Psoas muscle (tissue), 7 donors: ENCODE measurements at regions not wholly inside any gene's neighbourhood (a gene's known extent, or its start where the extent isn't known, plus 50 kb on each side); places are given as distances from the start of the nearest gene placed in this dataset.

Source experiments
- ATAC-seq, 4 donors: fragments of 200-7000 bp; cut with Tn5 transposase; one replicate each; pipeline ENCODE4 v1.9.1; 2020; ENCODE audit warnings: moderate library complexity in 3 of 4, mild to moderate bottlenecking in 2 of 4
- DNase-seq, 2 donors: peaks; one replicate each; pipeline ENCODE4 v3.0.0-alpha.2; 2020
- H3K27ac ChIP-seq: fragments of 200-600 bp; one replicate; pipeline ENCODE4 v1.8.0; 2022
- H3K27me3 ChIP-seq, 3 donors: fragments of 200-600 bp in 1 of 3; one replicate each; pipeline versions ENCODE4 v1.6.1 to v1.8.0; 2013 to 2022; ENCODE audit warnings: low read length in 2 of 3, mild to moderate bottlenecking in 2 of 3, moderate library complexity in 1 of 3; ENCODE audit not compliant: insufficient read depth in 3 of 3
- H3K36me3 ChIP-seq, 2 donors: fragments of 200-600 bp in 1 of 2; one replicate each; pipeline versions ENCODE4 v1.6.1 to v1.8.0; 2013 to 2022; ENCODE audit warnings: low read depth in 1 of 2, mild to moderate bottlenecking in 1 of 2, moderate library complexity in 1 of 2; ENCODE audit not compliant: insufficient read depth in 1 of 2
- H3K4me1 ChIP-seq: fragments of 200-600 bp; one replicate; pipeline ENCODE4 v1.8.0; 2022
- H3K4me3 ChIP-seq: fragments of 200-600 bp; one replicate; pipeline ENCODE4 v1.8.0; 2022; ENCODE audit warnings: mild to moderate bottlenecking
- H3K9me3 ChIP-seq: fragments of 200-600 bp; one replicate; pipeline ENCODE4 v1.8.0; 2022
- CTCF ChIP-seq: fragments of 200-600 bp; IDR thresholded peaks from one replicate; pipeline ENCODE4 v1.8.0; 2022; ENCODE audit warnings: antibody characterized with exemption
- WGBS, 3 donors: extraction: QIAGEN DNeasy Blood & Tissue Kit; methylation state at CpG; one replicate each; pipeline versions ENCODE4 v1.1.6 to v1.1.7; 2013; 5-methylcytosine and 5-hydroxymethylcytosine counted together
- intact Hi-C, 2 donors: fragments of 100-400 bp; cut with DNase I; formaldehyde crosslinking; loops; one replicate each; pipeline versions ENCODE4 v1.11.0 to v1.14.2; 2022
- donor health status: healthy with polysubstance abuse.
- donor health status: DM: no; HTN: no; CAD: no; lungs with moderate emphysema.
- donor health status: Bipolar disorder and iron deficiency.
- donor health status: healthy.
- donor health status: DM: yes; HTN: yes; CAD: no.
- donor health status: DM: no; HTN: no; CAD: no.
- donor health status: DM: yes; HTN: yes; CAD: no.

DNA sequence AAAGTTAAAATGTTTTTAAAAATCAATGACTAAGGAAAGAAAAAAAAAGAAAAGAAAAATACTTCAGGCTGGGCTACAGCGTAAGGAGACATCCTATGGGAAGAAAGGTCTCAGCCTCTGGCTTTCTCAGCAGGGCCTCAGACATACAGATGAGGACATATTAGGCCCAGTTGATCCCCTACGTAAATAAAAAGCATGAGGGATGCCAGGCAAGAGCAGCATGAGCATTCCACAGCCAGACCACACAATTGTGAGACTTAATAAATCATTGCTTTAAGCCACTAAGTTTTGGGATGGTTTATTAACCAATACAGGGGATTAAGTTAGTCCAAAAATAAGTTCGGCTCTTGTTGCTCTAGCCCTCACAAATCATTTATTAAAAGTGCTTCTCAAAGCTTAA lies 394.1 kb upstream of the NECTIN3 start:
- Histone ChIP-seq H3K27me3 (no peaks in the 10 kb centered on the region), H3K4me1 (no peaks in the 10 kb centered on the region), H3K36me3 (no peaks in the 10 kb centered on the region), H3K27ac (no peak overlapping the region), H3K4me3 (no peak overlapping the region), H3K9me3 (no peaks in the 10 kb centered on the region)
- DNase-seq (no peak), ATAC-seq (no peak)
- intact Hi-C loops: no loop called here
- no peak for TF ChIP-seq CTCF
- 46 to 54% (median 46%) methylated on average over 3 of the region's 3 CpGs for WGBS, 3 donors

DNA sequence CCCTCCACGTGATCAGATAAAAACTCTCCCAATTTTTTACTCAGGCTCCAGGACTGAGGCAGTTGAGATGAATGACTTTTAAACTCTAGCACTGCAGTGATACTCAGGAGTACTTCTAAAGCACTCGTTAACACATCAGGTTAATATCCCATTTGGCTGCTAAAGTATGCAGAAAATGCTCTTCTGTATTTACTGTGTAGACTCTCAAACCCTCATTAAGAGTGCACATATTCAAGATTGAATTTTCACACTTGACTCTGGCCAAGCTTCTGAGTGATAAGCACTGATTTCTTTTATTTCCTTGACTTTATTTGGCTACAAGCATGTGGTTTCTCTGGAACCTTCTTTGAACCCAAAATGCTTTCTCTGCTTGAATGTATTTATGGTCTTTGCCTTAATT lies 392.3 kb upstream of the NECTIN3 start:
- DNase-seq (no peak), ATAC-seq (no peak)
- Histone ChIP-seq H3K27ac (no peak overlapping the region), H3K9me3 (no peaks in the 10 kb centered on the region), H3K27me3 (no peaks in the 10 kb centered on the region), H3K4me3 (no peak overlapping the region), H3K36me3 (no peaks in the 10 kb centered on the region), H3K4me1 (no peaks in the 10 kb centered on the region)
- no peak for TF ChIP-seq CTCF
- intact Hi-C loops: no loop called here
- 56 to 74% (median 57%) methylated on average over 2 of the region's 2 CpGs for whole genome bisulfite sequencing, 3 donors

DNA sequence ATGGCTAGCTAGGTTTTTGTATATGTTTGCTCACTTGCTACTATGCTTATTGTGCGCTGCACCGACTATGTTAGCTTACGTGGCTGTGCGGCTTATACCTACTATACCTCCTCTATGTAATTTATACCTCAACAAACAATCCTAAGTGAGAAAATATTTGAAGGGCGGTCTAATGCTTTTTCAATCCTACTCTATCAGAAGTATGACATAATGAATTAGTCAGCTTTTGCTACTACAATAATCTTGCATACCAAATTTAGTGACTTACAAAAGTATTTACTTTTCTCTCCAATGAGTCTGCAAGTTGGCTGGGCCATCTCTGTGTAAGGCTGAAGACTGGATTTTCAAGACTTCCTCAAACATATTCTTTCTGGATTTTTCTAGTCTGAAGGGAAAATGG lies 391.2 kb upstream of the NECTIN3 start:
- no peak for ATAC-seq
- no peaks in the 10 kb centered on the region for H3K4me1 ChIP-seq
- DNase-seq: no peak
- intact Hi-C loops: no loop called here
- no peaks in the 10 kb centered on the region for H3K36me3 ChIP-seq
- H3K27ac ChIP-seq: no peak overlapping the region
- 67 to 69% (median 68%) methylated on average over 5 of the region's 5 CpGs for WGBS, 3 donors
- H3K27me3 ChIP-seq: no peaks in the 10 kb centered on the region
- no peaks in the 10 kb centered on the region for H3K9me3 ChIP-seq
- no peak overlapping the region for H3K4me3 ChIP-seq
- no peak for TF ChIP-seq CTCF

DNA sequence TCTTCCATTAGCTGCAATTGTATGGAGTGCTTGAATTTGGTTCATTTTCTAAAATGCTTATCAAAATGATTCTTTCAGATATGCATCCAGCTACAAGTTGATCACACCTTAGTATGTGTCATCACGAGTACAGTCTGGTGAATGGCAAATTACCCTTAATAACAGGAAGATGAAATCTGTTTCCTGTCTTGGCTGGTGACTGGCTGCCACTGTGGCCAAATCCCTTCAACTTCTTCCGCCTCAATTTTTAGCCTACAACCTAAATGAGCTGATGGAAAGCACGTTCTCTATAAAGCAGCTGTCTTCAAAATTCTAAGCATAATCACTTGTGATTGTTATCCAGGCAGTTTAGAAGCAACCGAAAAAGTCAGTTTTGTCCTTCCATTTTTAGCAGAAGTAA lies 387.1 kb upstream of the NECTIN3 start:
- intact Hi-C loops: no loop called here
- H3K36me3 ChIP-seq: no peaks in the 10 kb centered on the region
- 47 to 64% (median 56%) methylated on average over 4 of the region's 4 CpGs for WGBS, 3 donors

More for the DNA sequence above, 387.1 kb upstream of the NECTIN3 start:
- Histone ChIP-seq H3K4me1 (no peaks in the 10 kb centered on the region), H3K27ac (no peak overlapping the region), H3K27me3 (no peaks in the 10 kb centered on the region), H3K4me3 (no peak overlapping the region), H3K9me3 (no peaks in the 10 kb centered on the region)
- no peak for DNase-seq
- no peak for TF ChIP-seq CTCF
- no peak for ATAC-seq
